GM23338 (cell line): ENCODE measurements at regions not wholly inside any gene's neighbourhood (a gene's known extent, or its start where the extent isn't known, plus 50 kb on each side); places are given as distances from the start of the nearest gene placed in this dataset.

Source experiments
- ATAC-seq: fragments of 200-7000 bp; cut with Tn5 transposase; 3 replicates; pipeline ENCODE4 v1.9.1; 2020
- DNase-seq: peaks from one replicate; pipeline ENCODE4 v3.0.0-alpha.2; 2015; ENCODE audit warnings: low spot score
- H2AFZ ChIP-seq: fragments of 200-600 bp; sonication (generic); 2 replicates; pipeline ENCODE4 v1.8.0; 2016; ENCODE audit warnings: antibody characterized with exemption, mild to moderate bottlenecking, moderate library complexity
- H3F3A ChIP-seq: fragments of 200-600 bp; sonication (generic); replicated peaks from 2 replicates; pipeline ENCODE4 v1.8.0; 2017; ENCODE audit warnings: antibody characterized with exemption, mixed run types, low read depth
- H3K27ac ChIP-seq: fragments of 200-600 bp; sonication (generic); 2 replicates; pipeline ENCODE4 v1.6.1; 2016; ENCODE audit warnings: low read depth
- H3K27me3 ChIP-seq: fragments of 200-600 bp; sonication (generic); 2 replicates; pipeline ENCODE4 v1.8.0; 2016; ENCODE audit warnings: mild to moderate bottlenecking, mixed run types, moderate library complexity; ENCODE audit not compliant: insufficient read depth
- H3K36me3 ChIP-seq: fragments of 200-600 bp; sonication (generic); 2 replicates; pipeline ENCODE4 v1.8.0; 2016; ENCODE audit warnings: mild to moderate bottlenecking; ENCODE audit not compliant: insufficient read depth
- H3K4me1 ChIP-seq: fragments of 200-600 bp; sonication (generic); 2 replicates; pipeline ENCODE4 v1.8.0; 2016; ENCODE audit warnings: mild to moderate bottlenecking, moderate library complexity; ENCODE audit not compliant: insufficient read depth
- H3K4me2 ChIP-seq: fragments of 200-600 bp; sonication (generic); 2 replicates; pipeline ENCODE4 v1.7.1; 2017; ENCODE audit warnings: mixed run types
- H3K4me3 ChIP-seq: fragments of 200-600 bp; sonication (generic); 2 replicates; pipeline ENCODE4 v1.6.1; 2016; ENCODE audit warnings: mixed run types
- H3K79me2 ChIP-seq: fragments of 200-600 bp; sonication (generic); replicated peaks from 2 replicates; pipeline ENCODE4 v1.8.0; 2017; ENCODE audit warnings: mild to moderate bottlenecking; ENCODE audit not compliant: insufficient read depth
- H3K9me2 ChIP-seq: fragments of 200-600 bp; sonication (generic); 2 replicates; pipeline ENCODE4 v1.8.0; 2017; ENCODE audit not compliant: insufficient read depth
- H4K20me1 ChIP-seq: fragments of 200-600 bp; sonication (generic); replicated peaks from 2 replicates; pipeline ENCODE4 v1.8.0; 2017; ENCODE audit warnings: mild to moderate bottlenecking; ENCODE audit not compliant: insufficient read depth
- H3K27ac Mint-ChIP-seq: 2 replicates; pipeline ENCODE4 v1.8.0; 2020; ENCODE audit warnings: inconsistent platforms, mild to moderate bottlenecking, moderate library complexity, mixed read lengths
- H3K27me3 Mint-ChIP-seq: 3 replicates; pipeline ENCODE4 v1.8.0; 2022; ENCODE audit warnings: low read depth, mild to moderate bottlenecking, moderate library complexity, mixed read lengths, inconsistent platforms; ENCODE audit not compliant: insufficient read depth, poor library complexity
- H3K36me3 Mint-ChIP-seq: 3 replicates; pipeline ENCODE4 v1.8.0; 2021; ENCODE audit warnings: low read depth, mild to moderate bottlenecking, inconsistent platforms, moderate library complexity, mixed read lengths
- H3K4me1 Mint-ChIP-seq: 3 replicates; pipeline ENCODE4 v1.8.0; 2020; ENCODE audit warnings: mild to moderate bottlenecking, inconsistent platforms, mixed read lengths
- H3K4me3 Mint-ChIP-seq: 3 replicates; pipeline ENCODE4 v1.8.0; 2021; ENCODE audit warnings: moderate library complexity, mild to moderate bottlenecking, inconsistent platforms, mixed read lengths
- H3K9me3 Mint-ChIP-seq: 3 replicates; pipeline ENCODE4 v1.8.0; 2020; ENCODE audit warnings: moderate library complexity, mild to moderate bottlenecking, inconsistent platforms, mixed read lengths
- CREB1 ChIP-seq: fragments of 250-450 bp; sonication (Bioruptor Pico); IDR thresholded peaks from 2 replicates; pipeline ENCODE4 v1.5.0; 2020; ENCODE audit warnings: low read depth, mild to moderate bottlenecking, moderate library complexity
- CTCF ChIP-seq, 2 experiments: fragments of 200-600 bp in 1 of 2; sonication (generic) in 1 of 2; conservative IDR thresholded peaks; 2 replicates each; pipeline versions ENCODE4 v1.5.1 to v1.6.1; 2016 to 2017; ENCODE audit warnings: antibody characterized with exemption in 2 of 2, low read depth in 2 of 2, mild to moderate bottlenecking in 2 of 2, moderate library complexity in 1 of 2
- ETS1 ChIP-seq: IDR thresholded peaks from 2 replicates; pipeline ENCODE4 v1.6.1; 2016; ENCODE audit warnings: antibody characterized with exemption
- JUNB ChIP-seq: IDR thresholded peaks from one replicate; pipeline ENCODE4 v1.6.1; 2016; ENCODE audit warnings: antibody characterized with exemption; ENCODE audit not compliant: unreplicated experiment
- NANOG ChIP-seq: IDR thresholded peaks from 2 replicates; pipeline ENCODE4 v1.6.1; 2016; ENCODE audit warnings: antibody characterized with exemption, borderline replicate concordance
- POLR2AphosphoS5 ChIP-seq: IDR thresholded peaks from 2 replicates; pipeline ENCODE4 v1.6.1; 2016; ENCODE audit warnings: antibody characterized with exemption, low read depth
- STAT1 ChIP-seq: IDR thresholded peaks from one replicate; pipeline ENCODE4 v1.6.1; 2016; ENCODE audit warnings: antibody characterized with exemption; ENCODE audit not compliant: unreplicated experiment
- ZNF114 ChIP-seq: fragments of 250-450 bp; sonication (Bioruptor Pico); IDR thresholded peaks from 2 replicates; pipeline ENCODE4 v1.5.0; 2020; ENCODE audit warnings: mild to moderate bottlenecking, moderate library complexity
- ZNF331 ChIP-seq: fragments of 250-450 bp; sonication (Bioruptor Pico); IDR thresholded peaks from 2 replicates; pipeline ENCODE4 v1.5.0; 2020; ENCODE audit warnings: low read depth, mild to moderate bottlenecking, moderate library complexity
- TF ChIP-seq, protein P1 (sequence below): fragments of 250-450 bp; sonication (Bioruptor Pico); IDR thresholded peaks from 2 replicates; pipeline ENCODE4 v1.5.0; 2020; ENCODE audit warnings: mild to moderate bottlenecking, moderate library complexity
- TF ChIP-seq, protein P2 (sequence below): IDR thresholded peaks from one replicate; pipeline ENCODE4 v1.6.1; 2018; ENCODE audit warnings: antibody characterized with exemption; ENCODE audit not compliant: unreplicated experiment

GRCh38 chr12:88633312-88633711, 53.0 kb upstream of the KITLG start (continued):
- TF ChIP-seq, protein P1, sequence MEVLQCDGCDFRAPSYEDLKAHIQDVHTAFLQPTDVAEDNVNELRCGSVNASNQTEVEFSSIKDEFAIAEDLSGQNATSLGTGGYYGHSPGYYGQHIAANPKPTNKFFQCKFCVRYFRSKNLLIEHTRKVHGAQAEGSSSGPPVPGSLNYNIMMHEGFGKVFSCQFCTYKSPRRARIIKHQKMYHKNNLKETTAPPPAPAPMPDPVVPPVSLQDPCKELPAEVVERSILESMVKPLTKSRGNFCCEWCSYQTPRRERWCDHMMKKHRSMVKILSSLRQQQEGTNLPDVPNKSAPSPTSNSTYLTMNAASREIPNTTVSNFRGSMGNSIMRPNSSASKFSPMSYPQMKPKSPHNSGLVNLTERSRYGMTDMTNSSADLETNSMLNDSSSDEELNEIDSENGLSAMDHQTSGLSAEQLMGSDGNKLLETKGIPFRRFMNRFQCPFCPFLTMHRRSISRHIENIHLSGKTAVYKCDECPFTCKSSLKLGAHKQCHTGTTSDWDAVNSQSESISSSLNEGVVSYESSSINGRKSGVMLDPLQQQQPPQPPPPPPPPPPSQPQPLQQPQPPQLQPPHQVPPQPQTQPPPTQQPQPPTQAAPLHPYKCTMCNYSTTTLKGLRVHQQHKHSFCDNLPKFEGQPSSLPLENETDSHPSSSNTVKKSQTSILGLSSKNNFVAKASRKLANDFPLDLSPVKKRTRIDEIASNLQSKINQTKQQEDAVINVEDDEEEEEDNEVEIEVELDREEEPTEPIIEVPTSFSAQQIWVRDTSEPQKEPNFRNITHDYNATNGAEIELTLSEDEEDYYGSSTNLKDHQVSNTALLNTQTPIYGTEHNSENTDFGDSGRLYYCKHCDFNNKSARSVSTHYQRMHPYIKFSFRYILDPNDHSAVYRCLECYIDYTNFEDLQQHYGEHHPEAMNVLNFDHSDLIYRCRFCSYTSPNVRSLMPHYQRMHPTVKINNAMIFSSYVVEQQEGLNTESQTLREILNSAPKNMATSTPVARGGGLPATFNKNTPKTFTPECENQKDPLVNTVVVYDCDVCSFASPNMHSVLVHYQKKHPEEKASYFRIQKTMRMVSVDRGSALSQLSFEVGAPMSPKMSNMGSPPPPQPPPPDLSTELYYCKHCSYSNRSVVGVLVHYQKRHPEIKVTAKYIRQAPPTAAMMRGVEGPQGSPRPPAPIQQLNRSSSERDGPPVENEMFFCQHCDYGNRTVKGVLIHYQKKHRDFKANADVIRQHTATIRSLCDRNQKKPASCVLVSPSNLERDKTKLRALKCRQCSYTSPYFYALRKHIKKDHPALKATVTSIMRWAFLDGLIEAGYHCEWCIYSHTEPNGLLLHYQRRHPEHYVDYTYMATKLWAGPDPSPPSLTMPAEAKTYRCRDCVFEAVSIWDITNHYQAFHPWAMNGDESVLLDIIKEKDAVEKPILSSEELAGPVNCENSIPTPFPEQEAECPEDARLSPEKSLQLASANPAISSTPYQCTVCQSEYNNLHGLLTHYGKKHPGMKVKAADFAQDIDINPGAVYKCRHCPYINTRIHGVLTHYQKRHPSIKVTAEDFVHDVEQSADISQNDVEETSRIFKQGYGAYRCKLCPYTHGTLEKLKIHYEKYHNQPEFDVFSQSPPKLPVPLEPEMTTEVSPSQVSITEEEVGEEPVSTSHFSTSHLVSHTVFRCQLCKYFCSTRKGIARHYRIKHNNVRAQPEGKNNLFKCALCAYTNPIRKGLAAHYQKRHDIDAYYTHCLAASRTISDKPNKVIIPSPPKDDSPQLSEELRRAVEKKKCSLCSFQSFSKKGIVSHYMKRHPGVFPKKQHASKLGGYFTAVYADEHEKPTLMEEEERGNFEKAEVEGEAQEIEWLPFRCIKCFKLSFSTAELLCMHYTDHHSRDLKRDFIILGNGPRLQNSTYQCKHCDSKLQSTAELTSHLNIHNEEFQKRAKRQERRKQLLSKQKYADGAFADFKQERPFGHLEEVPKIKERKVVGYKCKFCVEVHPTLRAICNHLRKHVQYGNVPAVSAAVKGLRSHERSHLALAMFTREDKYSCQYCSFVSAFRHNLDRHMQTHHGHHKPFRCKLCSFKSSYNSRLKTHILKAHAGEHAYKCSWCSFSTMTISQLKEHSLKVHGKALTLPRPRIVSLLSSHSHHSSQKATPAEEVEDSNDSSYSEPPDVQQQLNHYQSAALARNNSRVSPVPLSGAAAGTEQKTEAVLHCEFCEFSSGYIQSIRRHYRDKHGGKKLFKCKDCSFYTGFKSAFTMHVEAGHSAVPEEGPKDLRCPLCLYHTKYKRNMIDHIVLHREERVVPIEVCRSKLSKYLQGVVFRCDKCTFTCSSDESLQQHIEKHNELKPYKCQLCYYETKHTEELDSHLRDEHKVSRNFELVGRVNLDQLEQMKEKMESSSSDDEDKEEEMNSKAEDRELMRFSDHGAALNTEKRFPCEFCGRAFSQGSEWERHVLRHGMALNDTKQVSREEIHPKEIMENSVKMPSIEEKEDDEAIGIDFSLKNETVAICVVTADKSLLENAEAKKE (CRISPR knock-in tag) = no peak
- TF ChIP-seq JUNB (no peak), CTCF (conservative IDR thresholded peaks at IDR 0.05; ENCODE audit: low read depth in 2 of 2) (peak in 1 of 2 experiments; percentile 57; a peak in 3 of 4 replicates), CREB1 (no peak), POLR2AphosphoS5 (no peak)

GRCh38 chr12:88630561-88630960, 50.3 kb upstream of the KITLG start:
- no peaks in the 10 kb centered on the region for H3K9me2 ChIP-seq
- H3K27ac Mint-ChIP-seq = no peak overlapping the region

More at GRCh38 chr12:88630561-88630960, 50.3 kb upstream of the KITLG start:
- DNase-seq (no peak), ATAC-seq (no peak)
- Histone ChIP-seq H3K4me2 (no peak overlapping the region), H3K27me3 (no peaks in the 10 kb centered on the region), H3K79me2 (no peaks in the 10 kb centered on the region), H4K20me1 (no peaks in the 10 kb centered on the region), H3K36me3 (no peaks in the 10 kb centered on the region), H3K4me1 (no peaks in the 10 kb centered on the region; the same call in 1 of the 2 replicates), H2AFZ (no peak overlapping the region), H3F3A (no peaks in the 10 kb centered on the region), H3K4me3 (no peak overlapping the region), H3K27ac (no peak overlapping the region)
- Mint-ChIP-seq H3K27me3 (no peaks in the 10 kb centered on the region), H3K9me3 (no peaks in the 10 kb centered on the region), H3K36me3 (no peaks in the 10 kb centered on the region), H3K4me3 (no peak overlapping the region), H3K4me1 (no peaks in the 10 kb centered on the region)
- TF ChIP-seq NANOG = no peak
- TF ChIP-seq ZNF114 (CRISPR knock-in tag) = no peak
- TF ChIP-seq ETS1 = no peak
- no peak for TF ChIP-seq STAT1
- no peak for TF ChIP-seq ZNF331 (CRISPR knock-in tag)
- no peak for TF ChIP-seq POLR2AphosphoS5
- TF ChIP-seq CTCF (conservative IDR thresholded peaks at IDR 0.05; ENCODE audit: low read depth in 2 of 2) = no peak
- TF ChIP-seq, protein P2, sequence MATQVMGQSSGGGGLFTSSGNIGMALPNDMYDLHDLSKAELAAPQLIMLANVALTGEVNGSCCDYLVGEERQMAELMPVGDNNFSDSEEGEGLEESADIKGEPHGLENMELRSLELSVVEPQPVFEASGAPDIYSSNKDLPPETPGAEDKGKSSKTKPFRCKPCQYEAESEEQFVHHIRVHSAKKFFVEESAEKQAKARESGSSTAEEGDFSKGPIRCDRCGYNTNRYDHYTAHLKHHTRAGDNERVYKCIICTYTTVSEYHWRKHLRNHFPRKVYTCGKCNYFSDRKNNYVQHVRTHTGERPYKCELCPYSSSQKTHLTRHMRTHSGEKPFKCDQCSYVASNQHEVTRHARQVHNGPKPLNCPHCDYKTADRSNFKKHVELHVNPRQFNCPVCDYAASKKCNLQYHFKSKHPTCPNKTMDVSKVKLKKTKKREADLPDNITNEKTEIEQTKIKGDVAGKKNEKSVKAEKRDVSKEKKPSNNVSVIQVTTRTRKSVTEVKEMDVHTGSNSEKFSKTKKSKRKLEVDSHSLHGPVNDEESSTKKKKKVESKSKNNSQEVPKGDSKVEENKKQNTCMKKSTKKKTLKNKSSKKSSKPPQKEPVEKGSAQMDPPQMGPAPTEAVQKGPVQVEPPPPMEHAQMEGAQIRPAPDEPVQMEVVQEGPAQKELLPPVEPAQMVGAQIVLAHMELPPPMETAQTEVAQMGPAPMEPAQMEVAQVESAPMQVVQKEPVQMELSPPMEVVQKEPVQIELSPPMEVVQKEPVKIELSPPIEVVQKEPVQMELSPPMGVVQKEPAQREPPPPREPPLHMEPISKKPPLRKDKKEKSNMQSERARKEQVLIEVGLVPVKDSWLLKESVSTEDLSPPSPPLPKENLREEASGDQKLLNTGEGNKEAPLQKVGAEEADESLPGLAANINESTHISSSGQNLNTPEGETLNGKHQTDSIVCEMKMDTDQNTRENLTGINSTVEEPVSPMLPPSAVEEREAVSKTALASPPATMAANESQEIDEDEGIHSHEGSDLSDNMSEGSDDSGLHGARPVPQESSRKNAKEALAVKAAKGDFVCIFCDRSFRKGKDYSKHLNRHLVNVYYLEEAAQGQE = no peak
